ENCODE measurements at regions not wholly inside any gene's neighbourhood (a gene's known extent, or its start where the extent isn't known, plus 50 kb on each side); places are given as distances from the start of the nearest gene placed in this dataset.

GRCh38 chr1:232548691-232549090 is 81.2 kb downstream of the SIPA1L2 start:
- DNase-seq, result no peak
- Histone ChIP-seq H2AFZ (ENCODE audit: low read depth) (no peak overlapping the region), H3K27me3 (ENCODE audit: insufficient read depth) (no peaks in the 10 kb centered on the region), H3K4me2 (no peak overlapping the region), H3K79me2 (ENCODE audit: insufficient read depth) (no peaks in the 10 kb centered on the region), H4K20me1 (ENCODE audit: insufficient read depth) (no peaks in the 10 kb centered on the region), H3K27ac (ENCODE audit: low read depth in 2 of 2, low read length in 1 of 2) (no peak overlapping the region), H3K4me3 (ENCODE audit: low read depth in 2 of 2, low read length in 1 of 2) (no peak overlapping the region), H3K9me3 (no peaks in the 10 kb centered on the region), H3K9ac (no peak overlapping the region), H3K36me3 (replicated peaks in 1 of 2; ENCODE audit: control insufficient read depth in 1 of 2, insufficient read depth in 2 of 2, low read length in 1 of 2) (no peaks in the 10 kb centered on the region), H3K9me2 (no peaks in the 10 kb centered on the region), H3F3A (replicated peaks; ENCODE audit: insufficient read depth) (no peaks in the 10 kb centered on the region), H3K4me1 (ENCODE audit: control insufficient read depth in 1 of 2, insufficient read depth in 2 of 2, low read depth in 1 of 2, low read length in 1 of 2) (peaks cover 0 to 10% of the 10 kb centered on the region in 2 experiments; a peak in 2 of 4 replicates)
- WGBS (ENCODE audit: low lambda C conversion rate), result 80% methylated on average over 5 of the region's 5 CpGs
- TF ChIP-seq RCOR1 (IDR thresholded peaks at IDR 0.05; ENCODE audit: low read length) (no peak), PBX3 (IDR thresholded peaks at IDR 0.05) (no peak), CTCF (IDR thresholded peaks at IDR 0.05) (no peak), ZBTB33 (IDR thresholded peaks at IDR 0.05; ENCODE audit: borderline replicate concordance, low read depth) (no peak), POLR2AphosphoS5 (IDR thresholded peaks at IDR 0.05; ENCODE audit: low read depth, low read length) (no peak), NRF1 (IDR thresholded peaks at IDR 0.05; ENCODE audit: low read depth, low read length) (no peak), USF2 (IDR thresholded peaks at IDR 0.05; ENCODE audit: borderline replicate concordance, low read depth, low read length) (no peak), EP300 (IDR thresholded peaks at IDR 0.05; ENCODE audit: borderline replicate concordance in 1 of 2, low read depth in 1 of 2, low read length in 1 of 2) (no peak), TCF12 (IDR thresholded peaks at IDR 0.05) (no peak), MXI1 (IDR thresholded peaks at IDR 0.05; ENCODE audit: low read depth, low read length) (no peak), JUND (IDR thresholded peaks at IDR 0.05) (no peak), FOSL2 (IDR thresholded peaks at IDR 0.05; ENCODE audit: borderline replicate concordance, low read depth) (no peak), GATA2 (CRISPR knock-in tag; IDR thresholded peaks at IDR 0.05) (no peak)
- ChIA-PET POLR2A (no interaction called here), CTCF (interaction anchor here (1.4 kb wide), 1 partner anchor 42 kb away, joined by 3 read pairs; no protein-coding TSS in a partner anchor)

Measured in SK-N-SH (cell line).